Neural progenitor cell (in vitro differentiated cells): ENCODE measurements at regions not wholly inside any gene's neighbourhood (a gene's known extent, or its start where the extent isn't known, plus 50 kb on each side); places are given as distances from the start of the nearest gene placed in this dataset.

Experiments used
- CTCF ChIP-seq: fragments of 200-600 bp; sonication (generic); IDR thresholded peaks from 2 replicates; pipeline ENCODE4 v1.5.1; 2017; ENCODE audit warnings: antibody characterized with exemption, mild to moderate bottlenecking
- EZH2 ChIP-seq: fragments of 200-600 bp; sonication (generic); IDR thresholded peaks from 2 replicates; pipeline ENCODE4 v1.6.1; 2017; ENCODE audit warnings: antibody characterized with exemption, mild to moderate bottlenecking, moderate library complexity

GRCh38 chr16:59163371-59164055 lies 429.4 kb upstream of the GOT2 start:
- TF ChIP-seq CTCF (no peak), EZH2 (no peak)
